Activated CD4-positive, alpha-beta memory T cell treated with anti-CD3 and anti-CD28 coated beads for 36 hours (primary cell): ENCODE measurements at regions not wholly inside any gene's neighbourhood (a gene's known extent, or its start where the extent isn't known, plus 50 kb on each side); places are given as distances from the start of the nearest gene placed in this dataset.
"Not testable (repeated sequence)": the region's sequence is repeated elsewhere in the genome, so short reads cannot be mapped to it uniquely, and the experiment has no call there.

ENCODE experiments used
- CTCF ChIA-PET: fragments of 350-600 bp; sonication (Branson Sonifier 250); formaldehyde crosslinking; loops from one replicate; lab custom pipeline; 2021; ENCODE audit warnings: antibody characterized with exemption, inconsistent platforms; lab: Charles Lee
- POLR2A ChIA-PET: fragments of 350-600 bp; sonication (Branson Sonifier 250); formaldehyde crosslinking; loops from one replicate; lab custom pipeline; 2021; ENCODE audit warnings: antibody characterized with exemption; lab: Charles Lee
- DNase-seq: peaks from one replicate; pipeline ENCODE4 v3.0.0-alpha.2; 2020
- H3K27ac Mint-ChIP-seq: one replicate; pipeline ENCODE4 v1.8.0; 2021; ENCODE audit warnings: mixed read lengths
- H3K27me3 Mint-ChIP-seq: one replicate; pipeline ENCODE4 v1.8.0; 2021; ENCODE audit warnings: mixed read lengths
- H3K36me3 Mint-ChIP-seq: one replicate; pipeline ENCODE4 v1.8.0; 2021; ENCODE audit warnings: mixed read lengths
- H3K4me1 Mint-ChIP-seq: one replicate; pipeline ENCODE4 v1.8.0; 2021; ENCODE audit warnings: low read depth, mixed read lengths
- H3K4me3 Mint-ChIP-seq: one replicate; pipeline ENCODE4 v1.8.0; 2021; ENCODE audit warnings: mild to moderate bottlenecking, mixed read lengths
- H3K9me3 Mint-ChIP-seq: one replicate; pipeline ENCODE4 v1.8.0; 2021; ENCODE audit warnings: mixed read lengths
- intact Hi-C: fragments of 100-400 bp; cut with micrococcal nuclease; formaldehyde crosslinking; loops from one replicate; pipeline ENCODE4 v1.15.1; 2023

GRCh38 chr5:40134883-40135520 lies 544.7 kb upstream of the PTGER4 start:
- Mint-ChIP-seq H3K9me3 (no peaks in the 10 kb centered on the region), H3K4me3 (no peak overlapping the region), H3K27ac (no peak overlapping the region), H3K4me1 (peaks cover 2% of the 10 kb centered on the region), H3K27me3 (no peaks in the 10 kb centered on the region), H3K36me3 (no peaks in the 10 kb centered on the region)
- no peak for DNase-seq
- ChIA-PET CTCF (no interaction called here), POLR2A (no interaction called here)
- intact Hi-C loops: no loop called here

DNA sequence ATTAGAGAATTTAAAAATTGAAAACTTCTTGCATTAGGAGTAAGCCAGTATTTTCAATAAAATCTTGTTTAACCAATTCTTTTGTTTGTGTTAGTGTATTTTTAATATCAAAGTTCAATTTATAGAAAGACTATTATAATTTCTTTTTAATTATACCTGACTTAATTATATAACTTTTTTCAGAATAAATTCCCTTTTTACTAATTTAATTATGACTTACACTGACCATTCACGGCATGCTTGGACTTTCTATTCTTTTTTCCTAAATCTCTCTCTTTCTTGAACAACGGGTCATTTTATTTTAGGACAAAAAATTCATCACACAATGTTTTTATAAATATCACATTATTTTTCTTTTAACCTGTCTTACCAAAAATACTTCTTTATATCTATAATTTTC lies 555.3 kb upstream of the PTGER4 start:
- ChIA-PET CTCF (no interaction called here), POLR2A (no interaction called here)
- H3K27me3 Mint-ChIP-seq: no peaks in the 10 kb centered on the region
- intact Hi-C loops: no loop called here
- DNase-seq: no peak
- peaks cover 20% of the 10 kb centered on the region for H3K36me3 Mint-ChIP-seq
- no peak overlapping the region for H3K27ac Mint-ChIP-seq
- peaks cover 14% of the 10 kb centered on the region for H3K4me1 Mint-ChIP-seq
- H3K4me3 Mint-ChIP-seq: no peak overlapping the region
- peaks cover 44% of the 10 kb centered on the region for H3K9me3 Mint-ChIP-seq

DNA sequence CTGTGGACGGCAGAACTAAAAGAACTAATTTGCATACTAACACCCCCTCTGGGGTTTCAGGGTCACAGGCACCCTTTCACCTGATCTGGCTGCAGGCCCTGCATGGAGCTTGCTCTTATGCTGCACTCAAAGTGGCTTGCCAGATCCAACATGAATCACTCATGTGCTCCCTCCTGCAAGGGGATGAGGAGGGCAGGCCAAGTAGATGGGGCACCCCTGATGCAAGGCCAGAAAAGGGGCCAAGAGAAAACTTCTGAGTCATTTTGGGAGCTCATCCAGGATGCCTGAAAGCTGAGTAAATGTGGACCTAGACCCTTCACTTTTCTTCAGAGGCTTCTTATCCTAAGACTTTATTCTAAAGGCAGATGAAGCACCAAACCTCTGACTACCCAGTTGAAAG lies 558.5 kb upstream of the PTGER4 start:
- no peak for DNase-seq
- no peaks in the 10 kb centered on the region for H3K27me3 Mint-ChIP-seq
- H3K4me3 Mint-ChIP-seq: no peak overlapping the region
- ChIA-PET CTCF (no interaction called here), POLR2A (no interaction called here)
- H3K9me3 Mint-ChIP-seq: peaks cover 34% of the 10 kb centered on the region
- no peak overlapping the region for H3K27ac Mint-ChIP-seq
- intact Hi-C loops: no loop called here
- H3K4me1 Mint-ChIP-seq: no peaks in the 10 kb centered on the region
- peaks cover 11% of the 10 kb centered on the region for H3K36me3 Mint-ChIP-seq

DNA sequence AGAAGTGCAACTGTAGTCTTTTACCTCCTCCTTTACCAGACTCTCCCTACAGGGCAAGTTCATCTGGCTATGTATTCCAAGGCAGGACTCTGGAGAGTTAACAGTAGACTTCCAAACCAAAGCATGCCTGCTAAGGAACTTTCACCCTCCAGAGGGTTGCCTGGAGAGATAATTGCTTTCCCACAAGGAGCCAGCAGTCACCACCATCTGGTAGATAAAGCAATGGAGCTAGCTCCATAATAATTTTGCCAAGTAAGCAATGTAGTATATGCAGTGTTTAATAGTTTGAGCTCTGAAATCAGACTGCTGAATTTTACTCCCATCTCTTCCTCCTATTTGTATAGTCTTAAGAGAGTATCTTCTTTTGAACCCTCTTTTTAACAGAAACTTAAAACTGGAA lies 566.8 kb upstream of the PTGER4 start:
- intact Hi-C loops: no loop called here
- Mint-ChIP-seq H3K4me3 (no peak overlapping the region), H3K27me3 (no peaks in the 10 kb centered on the region), H3K27ac (no peak overlapping the region), H3K9me3 (no peaks in the 10 kb centered on the region), H3K36me3 (no peaks in the 10 kb centered on the region), H3K4me1 (no peaks in the 10 kb centered on the region)
- DNase-seq: no peak
- ChIA-PET POLR2A (no interaction called here), CTCF (no interaction called here)

DNA sequence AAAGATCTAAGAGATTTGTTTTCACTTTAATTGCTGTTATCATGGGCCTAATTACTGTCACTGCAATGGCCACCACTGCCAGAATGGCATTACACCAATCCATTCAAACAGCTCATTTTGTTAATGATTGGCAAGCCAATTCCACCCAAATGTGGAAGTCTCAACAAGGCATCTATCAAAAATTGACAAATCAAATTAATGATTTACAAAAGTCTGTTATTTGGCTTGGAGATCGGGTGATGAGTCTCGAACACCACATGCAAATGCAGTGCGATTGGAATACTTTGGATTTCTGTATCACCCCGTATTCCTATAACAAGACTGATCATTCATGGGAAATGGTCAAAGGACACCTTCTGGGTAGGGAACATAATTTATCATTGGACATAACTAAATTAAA lies 568.7 kb upstream of the PTGER4 start:
- H3K36me3 Mint-ChIP-seq, H3K27me3 Mint-ChIP-seq, DNase-seq, H3K27ac Mint-ChIP-seq, CTCF ChIA-PET, H3K9me3 Mint-ChIP-seq, intact Hi-C loops, H3K4me1 Mint-ChIP-seq, H3K4me3 Mint-ChIP-seq, POLR2A ChIA-PET: not testable (repeated sequence)

GRCh38 chr5:40108764-40109390 lies 570.8 kb upstream of the PTGER4 start:
- POLR2A ChIA-PET, H3K27me3 Mint-ChIP-seq, H3K27ac Mint-ChIP-seq, CTCF ChIA-PET, H3K9me3 Mint-ChIP-seq, H3K4me3 Mint-ChIP-seq, H3K36me3 Mint-ChIP-seq, H3K4me1 Mint-ChIP-seq, intact Hi-C loops, DNase-seq: not testable (repeated sequence)

- intact Hi-C loops, CTCF ChIA-PET, H3K4me1 Mint-ChIP-seq, DNase-seq, H3K27ac Mint-ChIP-seq, POLR2A ChIA-PET, H3K27me3 Mint-ChIP-seq, H3K4me3 Mint-ChIP-seq, H3K36me3 Mint-ChIP-seq: not testable (repeated sequence)
- H3K9me3 Mint-ChIP-seq: peaks cover 19% of the 10 kb centered on the region
Observed at GRCh38 chr5:40107786-40108185, 571.9 kb upstream of the PTGER4 start.

GRCh38 chr5:40106847-40107246 lies 572.9 kb upstream of the PTGER4 start:
- POLR2A ChIA-PET: no interaction called here

GRCh38 chr5:40098313-40098712 lies 581.4 kb upstream of the PTGER4 start:
- Mint-ChIP-seq H3K27me3 (no peaks in the 10 kb centered on the region), H3K4me1 (no peaks in the 10 kb centered on the region), H3K36me3 (no peaks in the 10 kb centered on the region), H3K4me3 (no peak overlapping the region), H3K9me3 (peaks cover 4% of the 10 kb centered on the region), H3K27ac (no peak overlapping the region)
- POLR2A ChIA-PET: no interaction called here
- CTCF ChIA-PET: no interaction called here
- DNase-seq: no peak
- intact Hi-C loops: no loop called here

More at GRCh38 chr5:40106847-40107246, 572.9 kb upstream of the PTGER4 start:
- CTCF ChIA-PET: no interaction called here
- H3K27ac Mint-ChIP-seq: no peak overlapping the region
- no peak for DNase-seq
- no peak overlapping the region for H3K4me3 Mint-ChIP-seq
- intact Hi-C loops: no loop called here
- H3K36me3 Mint-ChIP-seq: no peaks in the 10 kb centered on the region
- H3K27me3 Mint-ChIP-seq: no peaks in the 10 kb centered on the region
- H3K9me3 Mint-ChIP-seq: peaks cover 19% of the 10 kb centered on the region
- no peaks in the 10 kb centered on the region for H3K4me1 Mint-ChIP-seq

DNA sequence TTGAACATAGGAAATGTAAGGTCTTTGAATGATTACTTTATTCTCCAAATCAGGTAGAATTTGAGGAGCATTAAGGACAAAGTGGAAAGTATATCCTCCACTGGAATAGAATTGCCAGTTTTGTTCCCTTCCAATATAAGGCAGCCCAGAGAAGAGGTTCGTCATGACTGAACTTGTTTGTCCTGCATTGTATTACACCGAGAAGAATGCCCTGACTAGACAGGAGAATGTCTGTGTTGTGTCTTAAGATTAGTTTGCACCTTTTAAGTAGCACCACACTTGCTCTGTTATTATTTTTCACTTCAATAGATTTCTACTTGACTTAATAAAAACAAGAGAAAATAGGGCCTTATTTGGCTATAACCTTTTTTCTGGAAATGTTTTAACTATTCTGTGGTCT lies 586.2 kb upstream of the PTGER4 start:
- POLR2A ChIA-PET: no interaction called here
- peaks cover 28% of the 10 kb centered on the region for H3K9me3 Mint-ChIP-seq
- CTCF ChIA-PET: no interaction called here
- no peak overlapping the region for H3K27ac Mint-ChIP-seq
- no peaks in the 10 kb centered on the region for H3K27me3 Mint-ChIP-seq
- no peaks in the 10 kb centered on the region for H3K4me1 Mint-ChIP-seq
- DNase-seq: no peak
- no peaks in the 10 kb centered on the region for H3K36me3 Mint-ChIP-seq
- H3K4me3 Mint-ChIP-seq: no peak overlapping the region
- intact Hi-C loops: no loop called here

DNA sequence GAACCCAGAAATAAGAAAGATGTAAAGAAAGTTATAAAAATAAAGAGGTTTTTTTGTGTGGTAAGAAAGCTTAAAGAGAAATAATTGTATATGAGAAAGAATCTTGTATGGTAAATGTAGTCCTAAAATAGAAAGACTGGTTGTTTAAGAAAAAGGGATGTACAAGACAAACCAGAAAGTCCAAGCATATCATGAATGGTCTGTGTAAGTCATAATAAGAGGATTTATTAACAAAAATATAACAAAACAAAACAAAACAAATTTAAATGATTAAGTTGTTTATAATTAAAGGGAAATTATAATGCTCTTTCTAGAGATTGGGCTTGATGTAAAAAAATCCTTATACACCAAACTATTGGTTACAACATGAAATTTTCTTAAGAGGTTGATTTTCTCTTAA lies 590.4 kb upstream of the PTGER4 start:
- intact Hi-C loops: no loop called here
- Mint-ChIP-seq H3K27me3 (no peaks in the 10 kb centered on the region), H3K36me3 (no peaks in the 10 kb centered on the region), H3K9me3 (peaks cover 28% of the 10 kb centered on the region), H3K27ac (no peak overlapping the region), H3K4me3 (no peak overlapping the region), H3K4me1 (no peaks in the 10 kb centered on the region)
- ChIA-PET POLR2A (no interaction called here), CTCF (no interaction called here)
- DNase-seq: no peak

GRCh38 chr5:40084614-40085013 lies 595.1 kb upstream of the PTGER4 start:
- Mint-ChIP-seq H3K4me3 (no peak overlapping the region), H3K4me1 (no peaks in the 10 kb centered on the region), H3K9me3 (peaks cover 6% of the 10 kb centered on the region), H3K27ac (no peak overlapping the region), H3K27me3 (no peaks in the 10 kb centered on the region), H3K36me3 (no peaks in the 10 kb centered on the region)
- CTCF ChIA-PET: no interaction called here
- DNase-seq: no peak
- POLR2A ChIA-PET: interaction anchor here (0.6 kb wide), 1 partner anchor 347 kb away, joined by 3 read pairs; no protein-coding TSS in a partner anchor
- intact Hi-C loops: no loop called here

GRCh38 chr5:40082313-40082712 lies 597.4 kb upstream of the PTGER4 start:
- H3K27me3 Mint-ChIP-seq: no peaks in the 10 kb centered on the region
- POLR2A ChIA-PET: no interaction called here
- H3K36me3 Mint-ChIP-seq: no peaks in the 10 kb centered on the region
- H3K4me3 Mint-ChIP-seq: no peak overlapping the region
- H3K4me1 Mint-ChIP-seq: no peaks in the 10 kb centered on the region
- no peak overlapping the region for H3K27ac Mint-ChIP-seq
- no peak for DNase-seq
- H3K9me3 Mint-ChIP-seq: no peaks in the 10 kb centered on the region
- intact Hi-C loops: no loop called here
- CTCF ChIA-PET: no interaction called here
